Activated naive CD8-positive, alpha-beta T cell treated with anti-CD3 and anti-CD28 coated beads for 36 hours (primary cell): ENCODE measurements at regions not wholly inside any gene's neighbourhood (a gene's known extent, or its start where the extent isn't known, plus 50 kb on each side); places are given as distances from the start of the nearest gene placed in this dataset.

Source experiments
- DNase-seq: peaks from one replicate; pipeline ENCODE4 v3.0.0; 2021
- H3K27ac Mint-ChIP-seq: one replicate; pipeline ENCODE4 v1.8.0; 2022; ENCODE audit warnings: mild to moderate bottlenecking, moderate library complexity, mixed read lengths
- H3K27me3 Mint-ChIP-seq: one replicate; pipeline ENCODE4 v1.8.0; 2022; ENCODE audit warnings: mild to moderate bottlenecking, mixed read lengths
- H3K36me3 Mint-ChIP-seq: one replicate; pipeline ENCODE4 v1.8.0; 2021; ENCODE audit warnings: mild to moderate bottlenecking, mixed read lengths
- H3K4me1 Mint-ChIP-seq: one replicate; pipeline ENCODE4 v1.8.0; 2021; ENCODE audit warnings: mixed read lengths
- H3K4me3 Mint-ChIP-seq: one replicate; pipeline ENCODE4 v1.8.0; 2022; ENCODE audit warnings: mild to moderate bottlenecking, moderate library complexity, mixed read lengths
- H3K9me3 Mint-ChIP-seq: one replicate; pipeline ENCODE4 v1.8.0; 2022; ENCODE audit warnings: mixed read lengths

GRCh38 chr9:107637421-107638420 lies 148.2 kb upstream of the KLF4 start:
- Mint-ChIP-seq H3K27ac (no peak overlapping the region), H3K36me3 (no peaks in the 10 kb centered on the region), H3K27me3 (peaks cover 58% of the 10 kb centered on the region), H3K4me3 (peak overlapping the region; percentile 38), H3K4me1 (peaks cover 7% of the 10 kb centered on the region), H3K9me3 (no peaks in the 10 kb centered on the region)
- DNase-seq, result no peak

DNA sequence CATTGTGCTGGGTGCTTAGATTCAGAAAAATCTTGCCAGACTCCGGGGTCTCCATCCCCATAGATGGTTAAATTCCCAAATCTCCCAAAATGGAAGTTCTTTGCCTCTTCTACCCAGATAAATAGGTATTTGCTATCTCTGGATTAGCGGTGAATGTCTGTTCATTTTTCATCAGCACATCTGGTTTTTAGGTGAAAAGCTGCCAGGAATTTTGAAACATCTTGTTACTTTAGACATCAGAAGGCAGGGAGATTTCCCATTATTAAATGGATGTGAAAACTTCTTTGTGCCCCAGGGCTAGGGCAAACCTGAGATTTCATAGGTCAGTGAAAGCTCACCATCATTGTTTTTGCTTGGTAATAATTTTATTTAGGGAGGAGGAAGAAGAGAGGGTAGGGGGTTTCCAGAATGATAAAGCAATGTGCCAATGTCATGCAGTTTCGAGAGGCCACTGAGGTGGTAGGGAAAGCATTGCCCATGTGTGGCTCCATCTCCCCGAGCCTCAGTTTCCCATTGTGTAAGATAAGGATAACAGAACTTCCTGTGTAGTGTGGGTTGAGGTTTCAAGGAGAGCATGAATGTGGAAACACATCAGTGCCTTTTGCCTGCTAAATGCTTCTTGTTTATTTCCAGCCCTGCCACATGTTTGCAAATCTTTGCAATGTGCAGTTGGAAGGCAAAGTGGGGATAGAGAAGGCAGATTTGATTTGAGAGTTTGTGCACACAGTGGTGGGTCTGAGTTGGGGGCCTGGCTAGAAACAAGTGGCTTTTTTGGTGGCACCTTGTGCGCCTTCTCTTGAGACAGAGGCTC lies 147.2 kb upstream of the KLF4 start:
- Mint-ChIP-seq H3K27ac (no peak overlapping the region), H3K27me3 (peaks cover 53% of the 10 kb centered on the region), H3K4me1 (peaks cover 7% of the 10 kb centered on the region), H3K4me3 (no peak overlapping the region), H3K9me3 (no peaks in the 10 kb centered on the region), H3K36me3 (no peaks in the 10 kb centered on the region)
- DNase-seq, result no peak

DNA sequence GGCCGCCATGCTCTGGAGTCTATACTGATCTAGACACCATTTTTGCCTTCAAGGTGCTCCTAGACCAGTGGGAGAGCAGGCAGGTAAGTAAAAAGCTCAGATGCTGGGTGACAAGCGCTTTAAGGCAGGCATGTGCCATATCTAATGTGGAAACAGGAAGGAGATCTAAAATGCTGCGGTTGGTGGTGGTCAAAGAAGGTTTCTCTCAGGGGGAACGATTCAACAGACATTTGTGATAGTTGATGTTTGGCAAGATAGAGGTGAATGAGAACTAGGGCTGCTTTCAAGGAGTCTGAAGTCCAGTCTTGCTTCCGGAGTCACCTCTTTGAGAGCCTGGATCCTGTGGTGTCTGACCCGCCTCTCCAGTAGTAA lies 146.2 kb upstream of the KLF4 start:
- H3K27ac Mint-ChIP-seq, result no peak overlapping the region
- no peaks in the 10 kb centered on the region for H3K36me3 Mint-ChIP-seq
- H3K4me1 Mint-ChIP-seq, result peaks cover 7% of the 10 kb centered on the region
- peaks cover 49% of the 10 kb centered on the region for H3K27me3 Mint-ChIP-seq
- H3K9me3 Mint-ChIP-seq, result no peaks in the 10 kb centered on the region
- no peak for DNase-seq
- H3K4me3 Mint-ChIP-seq, result no peak overlapping the region

GRCh38 chr9:107635101-107635802 lies 145.7 kb upstream of the KLF4 start:
- peaks cover 44% of the 10 kb centered on the region for H3K27me3 Mint-ChIP-seq
- H3K27ac Mint-ChIP-seq, result no peak overlapping the region
- peaks cover 7% of the 10 kb centered on the region for H3K4me1 Mint-ChIP-seq
- no peaks in the 10 kb centered on the region for H3K9me3 Mint-ChIP-seq
- no peak overlapping the region for H3K4me3 Mint-ChIP-seq
- DNase-seq, result no peak
- H3K36me3 Mint-ChIP-seq, result no peaks in the 10 kb centered on the region

GRCh38 chr9:107633406-107633805 lies 143.8 kb upstream of the KLF4 start:
- Mint-ChIP-seq H3K27ac (no peak overlapping the region), H3K9me3 (no peaks in the 10 kb centered on the region), H3K4me3 (no peak overlapping the region), H3K4me1 (peaks cover 3% of the 10 kb centered on the region), H3K27me3 (peaks cover 25% of the 10 kb centered on the region), H3K36me3 (no peaks in the 10 kb centered on the region)
- no peak for DNase-seq

DNA sequence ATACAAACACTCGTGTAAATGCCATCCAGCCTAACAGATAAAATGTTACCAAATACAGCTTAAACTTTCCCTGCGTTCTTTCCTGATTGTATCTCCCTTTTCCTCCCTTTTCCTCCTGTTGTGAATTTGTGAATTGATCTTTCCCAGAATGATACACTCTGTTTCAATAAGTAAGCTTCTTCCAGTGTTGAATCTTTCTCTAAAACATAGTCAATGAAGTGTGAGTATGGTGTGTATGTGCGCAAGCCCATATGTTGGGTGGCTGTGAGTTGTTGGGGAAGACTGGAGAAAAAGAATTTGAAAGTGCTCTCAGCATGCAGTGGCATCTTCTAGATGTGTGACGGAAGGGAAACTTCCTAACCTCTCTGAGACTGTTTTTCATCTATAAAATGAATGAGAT lies 143.1 kb upstream of the KLF4 start:
- no peak for DNase-seq
- Mint-ChIP-seq H3K36me3 (no peaks in the 10 kb centered on the region), H3K4me1 (no peaks in the 10 kb centered on the region), H3K9me3 (no peaks in the 10 kb centered on the region), H3K27ac (no peak overlapping the region), H3K27me3 (peaks cover 20% of the 10 kb centered on the region), H3K4me3 (no peak overlapping the region)

GRCh38 chr9:107632216-107632615 lies 142.6 kb upstream of the KLF4 start:
- Mint-ChIP-seq H3K27me3 (peaks cover 20% of the 10 kb centered on the region), H3K27ac (no peak overlapping the region), H3K36me3 (no peaks in the 10 kb centered on the region), H3K4me3 (no peak overlapping the region), H3K4me1 (no peaks in the 10 kb centered on the region), H3K9me3 (no peaks in the 10 kb centered on the region)
- no peak for DNase-seq

GRCh38 chr9:107631788-107632187 lies 142.2 kb upstream of the KLF4 start:
- H3K4me1 Mint-ChIP-seq, result no peaks in the 10 kb centered on the region
- no peak overlapping the region for H3K27ac Mint-ChIP-seq

GRCh38 chr9:107630156-107630555 lies 140.6 kb upstream of the KLF4 start:
- Mint-ChIP-seq H3K9me3 (no peaks in the 10 kb centered on the region), H3K27ac (no peak overlapping the region), H3K36me3 (no peaks in the 10 kb centered on the region), H3K27me3 (no peaks in the 10 kb centered on the region), H3K4me1 (no peaks in the 10 kb centered on the region), H3K4me3 (no peak overlapping the region)
- DNase-seq, result no peak

More at GRCh38 chr9:107631788-107632187, 142.2 kb upstream of the KLF4 start:
- H3K36me3 Mint-ChIP-seq, result no peaks in the 10 kb centered on the region
- no peaks in the 10 kb centered on the region for H3K9me3 Mint-ChIP-seq
- no peak for DNase-seq
- H3K4me3 Mint-ChIP-seq, result no peak overlapping the region
- H3K27me3 Mint-ChIP-seq, result peaks cover 16% of the 10 kb centered on the region

DNA sequence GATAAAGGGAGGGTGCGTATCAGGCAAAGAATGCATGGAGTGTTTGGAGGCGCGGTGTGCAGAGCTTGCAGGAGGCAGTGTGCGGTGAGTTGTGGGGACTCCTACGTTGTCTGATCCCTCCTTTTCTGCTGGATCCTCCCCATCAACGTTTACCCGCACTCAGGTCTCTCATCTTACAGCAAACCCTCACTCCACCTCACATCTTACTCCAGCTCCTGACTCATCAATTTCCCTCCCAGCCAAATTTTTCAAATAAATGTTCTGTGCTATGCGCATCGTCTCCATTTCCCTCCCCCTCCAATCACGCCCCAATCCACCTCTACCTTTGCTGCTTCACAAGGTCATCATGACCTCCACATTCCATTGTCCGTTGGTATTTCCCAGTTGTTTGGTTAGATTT lies 138.9 kb upstream of the KLF4 start:
- H3K27ac Mint-ChIP-seq, result no peak overlapping the region
- no peak overlapping the region for H3K4me3 Mint-ChIP-seq
- H3K4me1 Mint-ChIP-seq, result no peaks in the 10 kb centered on the region
- H3K9me3 Mint-ChIP-seq, result no peaks in the 10 kb centered on the region
- no peaks in the 10 kb centered on the region for H3K36me3 Mint-ChIP-seq
- H3K27me3 Mint-ChIP-seq, result no peaks in the 10 kb centered on the region
- DNase-seq, result no peak

- no peaks in the 10 kb centered on the region for H3K36me3 Mint-ChIP-seq
Measured at GRCh38 chr9:107627781-107628180, 138.2 kb upstream of the KLF4 start.

DNA sequence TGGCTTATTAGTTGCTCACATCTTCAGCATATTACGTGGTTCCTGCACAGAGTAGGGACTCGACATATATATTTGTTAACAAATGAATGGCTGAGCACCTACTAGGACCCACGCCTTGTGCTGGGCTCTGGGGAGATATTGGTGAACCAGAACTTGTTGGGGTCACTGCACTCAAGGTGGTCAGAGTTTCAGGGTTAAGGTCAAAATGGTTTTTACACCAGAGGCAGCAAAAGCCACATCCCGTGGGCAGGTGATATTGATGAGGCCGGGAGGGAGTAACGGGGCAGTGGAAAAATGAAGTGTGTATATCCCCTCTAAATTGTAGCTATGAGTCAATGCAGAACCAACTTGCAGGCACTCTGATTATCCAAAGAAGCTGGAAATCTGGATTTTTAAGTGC lies 136.5 kb upstream of the KLF4 start:
- H3K27ac Mint-ChIP-seq, result no peak overlapping the region
- no peak for DNase-seq
- no peaks in the 10 kb centered on the region for H3K36me3 Mint-ChIP-seq
- H3K9me3 Mint-ChIP-seq, result no peaks in the 10 kb centered on the region
- no peak overlapping the region for H3K4me3 Mint-ChIP-seq
- H3K4me1 Mint-ChIP-seq, result no peaks in the 10 kb centered on the region
- no peaks in the 10 kb centered on the region for H3K27me3 Mint-ChIP-seq

More at GRCh38 chr9:107627781-107628180, 138.2 kb upstream of the KLF4 start:
- Mint-ChIP-seq H3K27ac (no peak overlapping the region), H3K4me1 (no peaks in the 10 kb centered on the region), H3K27me3 (no peaks in the 10 kb centered on the region), H3K9me3 (no peaks in the 10 kb centered on the region), H3K4me3 (no peak overlapping the region)
- no peak for DNase-seq

DNA sequence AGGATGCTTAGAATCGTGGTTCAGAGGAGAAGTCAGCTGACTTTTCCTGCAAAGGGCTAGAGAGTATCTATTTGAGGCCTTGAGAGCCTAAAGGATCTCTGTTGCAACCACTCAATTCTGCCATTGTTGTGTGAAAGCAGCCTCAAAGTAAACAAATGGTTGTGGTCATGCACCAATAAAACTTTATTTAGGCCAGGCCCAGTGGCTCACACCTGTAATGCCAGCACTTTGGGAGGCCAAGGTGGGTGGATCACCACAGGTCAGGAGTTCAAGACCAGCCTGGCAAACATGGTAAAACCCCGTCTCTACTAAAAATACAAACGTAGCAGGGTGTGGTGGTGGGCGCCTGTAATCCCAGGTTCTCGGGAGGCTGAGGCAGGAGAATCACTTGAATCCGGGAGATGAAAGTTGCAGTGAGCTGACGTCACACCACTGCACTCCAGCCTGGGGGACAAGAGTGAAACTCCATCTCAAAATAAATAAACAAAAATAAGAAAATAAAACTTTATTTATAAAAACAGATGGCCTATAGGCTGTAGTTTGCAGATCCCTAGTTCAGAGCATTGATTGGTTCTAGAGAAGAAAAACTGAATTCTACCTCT lies 135.9 kb upstream of the KLF4 start:
- no peak overlapping the region for H3K4me3 Mint-ChIP-seq
- H3K36me3 Mint-ChIP-seq, result no peaks in the 10 kb centered on the region
- no peak for DNase-seq
- H3K4me1 Mint-ChIP-seq, result no peaks in the 10 kb centered on the region
- H3K27me3 Mint-ChIP-seq, result no peaks in the 10 kb centered on the region
- no peak overlapping the region for H3K27ac Mint-ChIP-seq
- H3K9me3 Mint-ChIP-seq, result no peaks in the 10 kb centered on the region

DNA sequence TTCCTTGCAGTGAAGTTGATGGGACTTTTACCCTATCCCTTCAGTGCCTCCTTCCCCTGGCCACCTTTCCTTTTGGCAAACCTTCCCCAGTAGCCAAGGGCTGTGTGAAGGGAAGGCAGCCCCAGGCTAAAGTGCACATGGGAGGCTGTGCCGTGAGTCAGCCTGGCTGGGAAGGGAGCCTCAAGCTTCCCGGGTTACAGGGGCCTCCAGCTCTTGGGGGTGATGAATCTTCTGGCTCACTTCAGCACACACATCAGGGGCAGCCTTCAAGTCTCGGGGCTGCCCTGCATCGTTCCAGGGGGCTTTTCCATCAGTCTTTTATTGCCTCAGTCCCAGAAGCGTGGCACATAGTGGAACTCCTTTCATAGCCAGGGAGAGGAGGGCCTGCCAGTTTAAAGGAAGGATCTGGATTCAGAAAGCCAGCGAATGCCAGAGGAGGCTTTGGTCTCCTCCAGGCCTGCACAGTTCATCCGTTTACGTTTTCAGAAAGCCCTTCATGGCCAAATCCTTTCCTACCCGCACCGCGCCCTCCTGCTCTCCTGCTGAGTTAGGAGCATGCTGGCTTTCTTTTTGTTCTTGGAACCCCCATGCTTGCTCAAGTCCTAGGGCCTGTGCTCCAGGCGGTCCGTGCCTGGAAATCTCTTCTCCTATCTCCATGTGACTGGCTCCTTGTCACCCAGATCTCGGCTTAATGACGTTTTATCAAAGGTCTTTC lies 134.8 kb upstream of the KLF4 start:
- no peak overlapping the region for H3K27ac Mint-ChIP-seq
- H3K4me3 Mint-ChIP-seq, result no peak overlapping the region
- H3K36me3 Mint-ChIP-seq, result no peaks in the 10 kb centered on the region
- no peaks in the 10 kb centered on the region for H3K9me3 Mint-ChIP-seq
- no peaks in the 10 kb centered on the region for H3K27me3 Mint-ChIP-seq
- no peak for DNase-seq
- no peaks in the 10 kb centered on the region for H3K4me1 Mint-ChIP-seq
